GM21723 (cell line): ENCODE measurements at regions not wholly inside any gene's neighbourhood (a gene's known extent, or its start where the extent isn't known, plus 50 kb on each side); places are given as distances from the start of the nearest gene placed in this dataset.

Source experiments
- ATAC-seq: cut with Tn5 transposase; IDR thresholded peaks from one replicate; pipeline ENCODE4 v1.9.1; 2021; ENCODE audit warnings: mild to moderate bottlenecking, moderate library complexity; ENCODE audit not compliant: unreplicated experiment

DNA sequence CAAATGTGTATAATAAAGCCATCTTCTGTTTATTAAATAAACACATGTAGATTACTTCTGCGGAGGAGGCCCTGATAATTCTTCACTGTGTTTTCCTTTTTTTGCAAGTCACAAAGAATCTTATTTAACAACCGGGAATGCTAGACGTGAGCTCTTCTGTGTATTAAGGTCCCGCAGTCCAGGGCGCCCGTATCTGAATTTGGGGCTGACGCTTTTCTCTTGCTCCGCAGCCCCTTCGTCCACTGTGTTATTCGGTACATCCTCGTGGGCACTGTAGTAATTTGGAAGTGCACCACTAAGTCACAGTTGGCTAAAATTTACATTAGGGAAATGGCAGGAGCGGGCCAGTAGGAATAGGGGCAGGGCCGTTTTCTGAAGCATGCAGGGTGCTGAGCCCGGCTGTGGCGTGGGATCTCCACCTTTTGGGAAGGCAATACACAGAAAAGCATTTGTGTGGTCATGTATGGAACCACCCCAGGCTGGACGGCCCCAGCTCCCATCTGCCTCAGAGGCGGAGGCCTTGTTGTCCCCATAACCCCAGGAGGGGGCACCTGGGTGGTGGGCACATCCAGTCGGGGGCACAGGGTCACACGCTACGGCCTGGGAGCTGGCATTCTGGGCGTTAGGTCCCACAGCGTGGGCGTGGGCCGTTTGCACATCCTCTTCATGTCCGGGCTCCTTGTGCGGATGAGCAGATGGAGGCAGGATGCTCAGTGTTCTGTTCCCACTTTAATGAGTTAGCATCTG, 258.7 kb upstream of the IRX4 start:
- ATAC-seq = no peak

GRCh38 chr5:2140501-2141175, 257.9 kb upstream of the IRX4 start:
- ATAC-seq = no peak

- no peak for ATAC-seq
These were observed 256.8 kb upstream of the IRX4 start for GRCh38 chr5:2139478-2139877.

GRCh38 chr5:2138896-2139295, 256.2 kb upstream of the IRX4 start:
- no peak for ATAC-seq

DNA sequence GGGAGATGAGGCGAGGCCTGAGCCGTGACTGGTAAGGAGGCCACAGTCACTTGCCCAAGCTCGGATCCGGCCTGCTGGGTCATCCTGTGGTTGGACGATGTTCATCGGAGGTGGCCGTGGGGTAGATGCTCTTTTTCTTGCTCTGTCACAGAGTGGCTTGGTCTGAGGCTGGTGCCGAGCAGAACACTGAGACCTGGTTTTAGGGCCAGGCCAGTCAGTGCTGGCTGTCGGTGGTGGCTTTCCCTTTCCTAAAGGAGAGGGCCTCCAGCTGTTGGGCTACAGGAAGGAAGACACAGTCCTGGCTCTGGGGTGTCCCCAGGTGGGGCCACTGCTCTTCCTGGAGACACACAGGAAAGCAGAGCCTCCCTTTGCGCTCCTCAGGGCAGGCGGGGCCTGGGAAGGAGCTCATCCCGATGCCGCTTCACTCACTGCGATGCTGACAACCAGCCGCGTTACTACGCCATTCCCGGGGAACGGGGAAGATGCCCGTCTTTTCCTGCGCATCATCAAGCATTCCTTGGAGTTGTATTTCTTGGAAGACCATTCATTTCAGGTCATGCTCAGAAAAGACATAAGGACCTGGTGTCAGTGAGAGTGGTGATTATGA, 254.8 kb upstream of the IRX4 start:
- no peak for ATAC-seq

GRCh38 chr5:2136728-2137333, 254.1 kb upstream of the IRX4 start:
- no peak for ATAC-seq

DNA sequence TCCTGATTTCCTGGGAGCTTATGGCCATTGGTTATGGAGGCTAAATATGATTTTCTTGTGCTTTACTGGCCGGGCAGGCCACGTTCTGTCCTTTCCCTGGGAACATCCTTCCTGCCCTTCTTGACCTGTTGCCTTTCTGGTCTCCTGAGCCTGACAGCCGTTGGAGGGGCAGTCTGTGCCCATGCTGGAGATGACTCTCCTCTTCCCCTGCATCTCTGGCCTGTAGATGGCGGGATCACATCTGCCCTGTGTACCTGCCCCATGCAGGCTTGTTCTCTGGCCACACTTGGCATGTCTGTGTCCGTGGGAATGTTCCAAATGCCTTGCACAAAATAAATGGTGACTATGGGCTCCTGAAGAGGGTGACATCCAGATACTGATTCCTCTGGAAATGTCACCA, 253.1 kb upstream of the IRX4 start:
- ATAC-seq = no peak

- ATAC-seq = no peak
These were observed 252.6 kb upstream of the IRX4 start for GRCh38 chr5:2135354-2135753.

GRCh38 chr5:2134543-2135292, 252.0 kb upstream of the IRX4 start:
- no peak for ATAC-seq

DNA sequence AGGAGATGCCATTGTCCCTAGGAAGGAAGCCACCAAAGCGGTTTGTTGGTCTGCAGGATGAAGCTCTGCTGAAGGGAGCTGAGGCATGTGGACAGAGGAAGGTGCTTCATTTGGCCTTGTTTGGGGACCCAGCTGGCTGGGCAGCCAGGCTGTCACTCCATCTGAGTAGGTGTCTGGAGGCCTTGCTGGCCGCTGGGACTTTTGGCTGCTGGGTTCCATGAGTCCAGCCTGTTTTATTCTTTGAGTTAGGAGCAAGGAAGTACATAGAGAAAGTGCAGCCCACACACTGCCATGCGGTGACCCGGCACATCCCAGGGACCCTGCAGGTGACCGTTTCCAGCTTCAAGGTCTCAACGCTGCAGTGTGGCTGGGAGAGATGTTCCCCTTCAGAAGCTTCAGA, 251.2 kb upstream of the IRX4 start:
- ATAC-seq = no peak

GRCh38 chr5:2133080-2133479, 250.4 kb upstream of the IRX4 start:
- ATAC-seq = no peak

GRCh38 chr5:2132497-2132847, 249.7 kb upstream of the IRX4 start:
- no peak for ATAC-seq

- no peak for ATAC-seq
These were observed 249.2 kb upstream of the IRX4 start for GRCh38 chr5:2131826-2132496.

GRCh38 chr5:2131196-2131595, 248.5 kb upstream of the IRX4 start:
- ATAC-seq = no peak

DNA sequence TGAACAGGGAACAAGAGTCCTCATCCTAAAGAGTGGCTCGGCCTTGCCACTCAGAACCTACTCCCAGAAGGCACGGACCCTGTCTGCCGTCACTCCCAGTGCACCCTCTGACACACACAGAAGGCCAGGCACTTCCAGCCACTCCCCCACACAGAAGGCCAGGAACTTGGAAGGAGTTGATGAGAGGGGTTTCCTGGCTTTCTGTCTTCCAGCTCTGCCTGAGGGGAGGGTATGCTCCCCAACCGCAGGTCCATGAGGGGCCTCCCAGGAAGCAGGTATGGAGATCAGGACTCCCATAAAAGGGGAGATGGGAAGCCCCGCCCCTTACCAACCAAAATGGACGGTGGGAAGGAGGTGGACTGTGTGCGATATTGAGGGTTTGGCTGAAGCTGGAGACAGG, 247.6 kb upstream of the IRX4 start:
- no peak for ATAC-seq

DNA sequence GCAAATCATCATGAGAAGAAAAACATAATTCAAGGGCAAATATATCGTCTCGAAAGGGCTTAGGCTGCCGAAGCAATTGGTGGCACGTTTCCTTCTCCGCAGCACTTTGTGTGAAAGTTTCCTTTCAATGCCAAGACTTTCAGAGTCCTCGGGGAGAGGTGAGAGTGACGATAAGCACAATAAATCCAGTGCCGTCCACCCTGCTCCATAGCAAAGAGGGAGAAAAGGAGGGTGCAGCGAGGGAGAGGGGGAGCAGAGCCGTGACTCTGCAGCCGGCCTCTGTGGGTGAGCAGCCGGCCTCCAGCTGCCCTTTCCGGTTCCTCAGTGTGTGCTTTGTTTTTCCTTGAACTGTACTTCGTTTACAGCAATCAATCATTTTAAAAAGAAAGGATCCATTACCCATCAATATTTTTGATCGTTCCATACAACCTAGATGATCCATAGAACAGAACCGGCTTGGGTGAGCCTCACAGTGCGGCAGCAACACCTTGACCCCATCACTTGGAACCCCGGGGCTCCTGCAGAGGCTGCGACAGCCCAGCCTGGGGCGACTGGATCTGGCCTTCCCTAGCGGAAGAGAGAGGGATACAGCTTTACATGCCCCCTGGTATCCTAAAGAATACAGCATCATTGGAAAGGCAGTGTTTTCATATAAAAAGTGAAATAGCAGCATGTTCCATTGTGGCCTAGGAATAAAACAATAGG, 247.0 kb upstream of the IRX4 start:
- ATAC-seq = no peak

- ATAC-seq = no peak
These were observed 246.1 kb upstream of the IRX4 start for GRCh38 chr5:2128686-2129355.

GRCh38 chr5:2126512-2126911, 243.8 kb upstream of the IRX4 start:
- no peak for ATAC-seq

- ATAC-seq = no peak
These were observed 243.2 kb upstream of the IRX4 start for GRCh38 chr5:2125901-2126265.
